ENCODE measurements at regions not wholly inside any gene's neighbourhood (a gene's known extent, or its start where the extent isn't known, plus 50 kb on each side); places are given as distances from the start of the nearest gene placed in this dataset.

DNA sequence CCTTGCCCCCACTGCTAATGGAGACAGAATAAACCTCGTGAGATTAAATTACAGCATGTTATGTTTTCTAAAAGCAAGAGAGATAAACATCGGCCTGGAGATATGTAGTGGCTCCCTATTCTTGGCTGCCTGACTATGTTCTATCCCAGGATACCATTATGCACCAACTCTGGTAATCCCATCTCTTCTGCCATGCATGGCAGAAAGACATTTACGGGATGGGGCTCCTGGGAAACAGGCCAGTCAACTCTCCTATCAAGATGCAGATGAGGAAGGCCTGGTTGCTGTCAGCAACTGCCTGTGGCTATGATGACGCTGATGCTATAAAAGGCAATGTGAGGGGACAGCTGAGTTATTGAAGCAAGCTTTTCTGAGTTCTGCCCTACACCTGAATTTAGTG is 166.2 kb upstream of the VCX3A start:
- Histone ChIP-seq H3K36me3 (ENCODE audit: control insufficient read depth in 2 of 3, insufficient read depth in 3 of 3, low read length in 3 of 3) (no peaks in the 10 kb centered on the region), H3K9me3 (ENCODE audit: control insufficient read depth in 2 of 3, insufficient read depth in 1 of 3, low read length in 3 of 3) (no peaks in the 10 kb centered on the region), H3K4me1 (ENCODE audit: control insufficient read depth in 2 of 3, insufficient read depth in 2 of 3, low read depth in 1 of 3, low read length in 3 of 3) (no peaks in the 10 kb centered on the region), H3K9ac (ENCODE audit: low read length in 3 of 3) (no peak overlapping the region), H3K4me3 (ENCODE audit: low read length in 3 of 3) (no peak overlapping the region), H3K27ac (ENCODE audit: low read depth in 2 of 2, low read length in 2 of 2) (no peak overlapping the region), H3K27me3 (ENCODE audit: control insufficient read depth, insufficient read depth, low read length) (no peaks in the 10 kb centered on the region)
- TF ChIP-seq, protein P1, sequence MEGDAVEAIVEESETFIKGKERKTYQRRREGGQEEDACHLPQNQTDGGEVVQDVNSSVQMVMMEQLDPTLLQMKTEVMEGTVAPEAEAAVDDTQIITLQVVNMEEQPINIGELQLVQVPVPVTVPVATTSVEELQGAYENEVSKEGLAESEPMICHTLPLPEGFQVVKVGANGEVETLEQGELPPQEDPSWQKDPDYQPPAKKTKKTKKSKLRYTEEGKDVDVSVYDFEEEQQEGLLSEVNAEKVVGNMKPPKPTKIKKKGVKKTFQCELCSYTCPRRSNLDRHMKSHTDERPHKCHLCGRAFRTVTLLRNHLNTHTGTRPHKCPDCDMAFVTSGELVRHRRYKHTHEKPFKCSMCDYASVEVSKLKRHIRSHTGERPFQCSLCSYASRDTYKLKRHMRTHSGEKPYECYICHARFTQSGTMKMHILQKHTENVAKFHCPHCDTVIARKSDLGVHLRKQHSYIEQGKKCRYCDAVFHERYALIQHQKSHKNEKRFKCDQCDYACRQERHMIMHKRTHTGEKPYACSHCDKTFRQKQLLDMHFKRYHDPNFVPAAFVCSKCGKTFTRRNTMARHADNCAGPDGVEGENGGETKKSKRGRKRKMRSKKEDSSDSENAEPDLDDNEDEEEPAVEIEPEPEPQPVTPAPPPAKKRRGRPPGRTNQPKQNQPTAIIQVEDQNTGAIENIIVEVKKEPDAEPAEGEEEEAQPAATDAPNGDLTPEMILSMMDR (IDR thresholded peaks at IDR 0.05; ENCODE audit: borderline replicate concordance, extremely low read depth, insufficient read depth): no peak
- intact Hi-C loops (cut with DNase I): no loop called here
- FAIRE-seq (no peak), DNase-seq (no peak)

GRCh38 chrX:6695717-6696116 is 160.8 kb upstream of the VCX3A start:
- no peak overlapping the region for H3K27ac ChIP-seq (ENCODE audit: low read depth in 2 of 2, low read length in 2 of 2)
- intact Hi-C loops (cut with DNase I): no loop called here
- FAIRE-seq (no peak), DNase-seq (no peak)
- no peaks in the 10 kb centered on the region for H3K9me3 ChIP-seq (ENCODE audit: control insufficient read depth in 2 of 3, insufficient read depth in 1 of 3, low read length in 3 of 3)
- H3K4me3 ChIP-seq (ENCODE audit: low read length in 3 of 3): no peak overlapping the region
- H3K36me3 ChIP-seq (ENCODE audit: control insufficient read depth in 2 of 3, insufficient read depth in 3 of 3, low read length in 3 of 3): no peaks in the 10 kb centered on the region
- no peaks in the 10 kb centered on the region for H3K27me3 ChIP-seq (ENCODE audit: control insufficient read depth, insufficient read depth, low read length)
- no peak overlapping the region for H3K9ac ChIP-seq (ENCODE audit: low read length in 3 of 3)
- H3K4me1 ChIP-seq (ENCODE audit: control insufficient read depth in 2 of 3, insufficient read depth in 2 of 3, low read depth in 1 of 3, low read length in 3 of 3): no peaks in the 10 kb centered on the region
- TF ChIP-seq, protein P1 (IDR thresholded peaks at IDR 0.05; ENCODE audit: borderline replicate concordance, extremely low read depth, insufficient read depth): no peak

GRCh38 chrX:6694977-6695376 is 160.1 kb upstream of the VCX3A start:
- Histone ChIP-seq H3K36me3 (ENCODE audit: control insufficient read depth in 2 of 3, insufficient read depth in 3 of 3, low read length in 3 of 3) (no peaks in the 10 kb centered on the region), H3K9ac (ENCODE audit: low read length in 3 of 3) (no peak overlapping the region), H3K4me1 (ENCODE audit: control insufficient read depth in 2 of 3, insufficient read depth in 2 of 3, low read depth in 1 of 3, low read length in 3 of 3) (no peaks in the 10 kb centered on the region), H3K9me3 (ENCODE audit: control insufficient read depth in 2 of 3, insufficient read depth in 1 of 3, low read length in 3 of 3) (no peaks in the 10 kb centered on the region), H3K27me3 (ENCODE audit: control insufficient read depth, insufficient read depth, low read length) (no peaks in the 10 kb centered on the region), H3K27ac (ENCODE audit: low read depth in 2 of 2, low read length in 2 of 2) (no peak overlapping the region), H3K4me3 (ENCODE audit: low read length in 3 of 3) (no peak overlapping the region)
- FAIRE-seq: peak; percentile 78
- TF ChIP-seq, protein P1 (IDR thresholded peaks at IDR 0.05; ENCODE audit: borderline replicate concordance, extremely low read depth, insufficient read depth): no peak
- DNase-seq: peak in 2 of 5 donors; percentile 8 to 16
- intact Hi-C loops (cut with DNase I): no loop called here

GRCh38 chrX:6694221-6694620 is 159.3 kb upstream of the VCX3A start:
- H3K4me3 ChIP-seq (ENCODE audit: low read length in 3 of 3): no peak overlapping the region
- H3K4me1 ChIP-seq (ENCODE audit: control insufficient read depth in 2 of 3, insufficient read depth in 2 of 3, low read depth in 1 of 3, low read length in 3 of 3): no peaks in the 10 kb centered on the region
- no peaks in the 10 kb centered on the region for H3K27me3 ChIP-seq (ENCODE audit: control insufficient read depth, insufficient read depth, low read length)
- intact Hi-C loops (cut with DNase I): no loop called here
- TF ChIP-seq, protein P1 (IDR thresholded peaks at IDR 0.05; ENCODE audit: borderline replicate concordance, extremely low read depth, insufficient read depth): no peak
- no peaks in the 10 kb centered on the region for H3K36me3 ChIP-seq (ENCODE audit: control insufficient read depth in 2 of 3, insufficient read depth in 3 of 3, low read length in 3 of 3)
- no peaks in the 10 kb centered on the region for H3K9me3 ChIP-seq (ENCODE audit: control insufficient read depth in 2 of 3, insufficient read depth in 1 of 3, low read length in 3 of 3)
- no peak overlapping the region for H3K9ac ChIP-seq (ENCODE audit: low read length in 3 of 3)
- no peak for FAIRE-seq
- no peak overlapping the region for H3K27ac ChIP-seq (ENCODE audit: low read depth in 2 of 2, low read length in 2 of 2)
- DNase-seq: no peak

All from kidney (tissue), 13 donors.